GM12872 (cell line): ENCODE measurements at regions not wholly inside any gene's neighbourhood (a gene's known extent, or its start where the extent isn't known, plus 50 kb on each side); places are given as distances from the start of the nearest gene placed in this dataset.

ENCODE experiments used
- TF ChIP-seq, protein P1 (sequence below): IDR thresholded peaks from 3 replicates; pipeline ENCODE4 v1.5.1; 2011; ENCODE audit warnings: low read depth, mild to moderate bottlenecking, low read length, moderate library complexity; ENCODE audit not compliant: insufficient read depth

DNA sequence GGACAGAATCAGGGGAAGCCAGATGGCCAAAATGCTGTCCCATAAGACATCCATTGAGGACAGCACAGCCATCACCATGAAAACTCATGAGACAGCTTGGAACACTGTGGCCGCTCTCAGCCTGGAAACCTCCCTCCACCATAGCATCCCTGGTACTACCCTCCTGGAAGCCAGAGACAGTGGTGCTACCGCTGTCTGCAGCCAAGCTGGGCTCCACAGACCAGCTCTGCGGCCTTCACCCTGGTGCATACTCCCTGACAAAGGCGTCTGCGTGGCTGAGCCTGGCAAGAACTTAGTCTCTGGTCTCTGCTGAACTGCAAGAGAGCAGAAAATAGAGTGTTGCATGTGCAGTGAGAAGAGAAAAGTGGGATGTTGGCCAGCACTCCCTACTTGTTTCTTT, 558.0 kb downstream of the C6orf118 start:
- TF ChIP-seq, protein P1, sequence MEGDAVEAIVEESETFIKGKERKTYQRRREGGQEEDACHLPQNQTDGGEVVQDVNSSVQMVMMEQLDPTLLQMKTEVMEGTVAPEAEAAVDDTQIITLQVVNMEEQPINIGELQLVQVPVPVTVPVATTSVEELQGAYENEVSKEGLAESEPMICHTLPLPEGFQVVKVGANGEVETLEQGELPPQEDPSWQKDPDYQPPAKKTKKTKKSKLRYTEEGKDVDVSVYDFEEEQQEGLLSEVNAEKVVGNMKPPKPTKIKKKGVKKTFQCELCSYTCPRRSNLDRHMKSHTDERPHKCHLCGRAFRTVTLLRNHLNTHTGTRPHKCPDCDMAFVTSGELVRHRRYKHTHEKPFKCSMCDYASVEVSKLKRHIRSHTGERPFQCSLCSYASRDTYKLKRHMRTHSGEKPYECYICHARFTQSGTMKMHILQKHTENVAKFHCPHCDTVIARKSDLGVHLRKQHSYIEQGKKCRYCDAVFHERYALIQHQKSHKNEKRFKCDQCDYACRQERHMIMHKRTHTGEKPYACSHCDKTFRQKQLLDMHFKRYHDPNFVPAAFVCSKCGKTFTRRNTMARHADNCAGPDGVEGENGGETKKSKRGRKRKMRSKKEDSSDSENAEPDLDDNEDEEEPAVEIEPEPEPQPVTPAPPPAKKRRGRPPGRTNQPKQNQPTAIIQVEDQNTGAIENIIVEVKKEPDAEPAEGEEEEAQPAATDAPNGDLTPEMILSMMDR: no peak

DNA sequence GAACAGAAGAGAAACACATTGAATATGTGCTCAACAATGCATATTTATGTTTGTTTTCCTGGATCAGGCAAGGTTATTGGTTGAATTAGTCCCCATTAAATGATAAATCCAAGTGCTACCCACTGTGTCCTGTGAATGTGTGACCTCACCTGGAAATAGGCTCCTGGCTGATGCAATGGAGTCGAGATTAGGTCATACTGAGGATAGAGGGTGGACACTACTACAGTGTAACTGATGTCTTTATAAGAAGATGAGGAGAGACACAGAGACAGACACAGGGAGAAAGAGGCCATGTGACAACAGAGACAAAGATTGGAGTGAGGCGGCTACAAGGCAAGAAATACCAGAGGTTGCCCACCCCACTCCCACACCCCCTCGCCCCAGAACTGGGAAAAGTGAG, 559.3 kb downstream of the C6orf118 start:
- TF ChIP-seq, protein P1: no peak

DNA sequence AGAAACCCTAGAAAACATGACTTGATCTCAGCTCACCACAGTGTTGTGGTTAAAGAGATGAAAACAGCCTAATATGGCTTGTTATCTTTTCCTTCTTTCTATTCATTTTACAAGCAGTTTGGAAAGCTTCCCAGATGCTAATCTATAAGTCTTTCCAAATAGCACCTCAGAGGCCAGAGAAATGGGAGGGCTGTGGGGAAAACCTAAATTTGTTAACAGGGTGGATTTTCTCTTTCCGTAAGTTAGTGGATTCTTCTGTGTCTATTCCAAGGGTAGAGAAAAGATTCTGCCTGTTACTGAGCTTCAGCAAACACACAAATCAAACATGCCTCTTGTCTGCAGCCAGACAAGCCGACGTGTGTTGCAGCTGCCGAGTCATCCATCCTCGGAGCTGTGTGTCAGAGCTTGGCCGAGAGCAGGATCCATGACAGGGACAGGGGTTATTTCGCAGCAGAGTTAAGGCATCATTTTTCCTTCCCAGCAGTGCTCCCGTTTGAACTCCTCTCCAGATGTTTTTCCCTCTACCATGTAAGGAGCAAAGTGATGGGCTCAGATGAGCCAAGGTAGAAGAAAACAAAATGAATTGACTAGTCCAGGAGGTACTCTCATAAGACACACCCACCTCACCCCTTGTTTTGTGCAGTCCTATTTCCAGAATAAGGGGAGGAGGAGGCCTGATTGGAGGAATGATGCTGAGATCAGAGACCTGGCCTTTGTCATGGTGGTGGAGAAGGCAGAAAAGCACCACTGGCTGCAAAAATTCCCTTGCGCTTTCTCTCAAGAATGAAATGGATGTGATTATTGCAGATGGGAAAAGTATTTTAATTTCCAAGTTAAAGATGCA, 560.0 kb downstream of the C6orf118 start:
- TF ChIP-seq, protein P1: no peak

DNA sequence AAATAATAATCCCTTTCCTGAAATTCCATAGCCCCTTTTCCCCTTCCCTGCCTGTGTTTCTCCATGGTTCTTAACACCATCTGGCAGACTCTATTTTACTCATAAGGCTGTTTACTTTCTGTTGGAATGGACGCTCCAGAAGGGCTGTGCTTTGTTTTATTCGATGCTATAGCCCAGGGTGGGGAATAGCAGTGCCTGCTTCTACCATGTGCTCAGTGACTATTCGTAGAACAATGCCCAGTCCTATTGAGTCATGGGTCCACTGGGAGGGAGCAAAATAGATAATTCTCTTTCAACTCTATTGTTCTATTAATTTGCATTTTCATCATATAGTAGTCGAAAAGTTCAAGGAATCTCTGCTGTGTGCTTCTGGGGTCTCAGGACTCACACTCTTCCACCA, 565.1 kb downstream of the C6orf118 start:
- TF ChIP-seq, protein P1: no peak

DNA sequence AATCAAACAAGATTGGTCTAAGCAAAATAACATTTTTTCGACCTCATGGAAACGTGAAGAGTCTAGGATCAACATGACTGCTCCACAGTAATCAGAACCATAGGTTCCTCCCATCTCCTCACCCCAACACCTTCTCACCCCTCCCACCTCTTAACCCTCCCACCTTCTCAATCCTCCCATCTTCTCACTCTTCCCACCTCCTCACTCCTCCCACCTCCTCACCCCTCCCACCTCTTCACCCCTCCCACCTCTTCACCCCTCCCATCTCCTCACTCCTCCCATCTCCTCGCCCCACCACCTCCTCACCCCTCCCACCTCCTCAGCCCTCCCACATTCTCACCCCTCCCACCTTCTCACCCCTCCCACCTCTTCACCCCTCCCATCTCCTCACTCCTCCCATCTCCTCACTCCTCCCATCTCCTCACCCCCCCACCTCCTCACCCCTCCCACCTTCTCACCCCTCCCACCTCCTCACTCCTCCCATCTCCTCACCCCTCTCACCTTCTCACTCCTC, 567.4 kb downstream of the C6orf118 start:
- TF ChIP-seq, protein P1: no peak

DNA sequence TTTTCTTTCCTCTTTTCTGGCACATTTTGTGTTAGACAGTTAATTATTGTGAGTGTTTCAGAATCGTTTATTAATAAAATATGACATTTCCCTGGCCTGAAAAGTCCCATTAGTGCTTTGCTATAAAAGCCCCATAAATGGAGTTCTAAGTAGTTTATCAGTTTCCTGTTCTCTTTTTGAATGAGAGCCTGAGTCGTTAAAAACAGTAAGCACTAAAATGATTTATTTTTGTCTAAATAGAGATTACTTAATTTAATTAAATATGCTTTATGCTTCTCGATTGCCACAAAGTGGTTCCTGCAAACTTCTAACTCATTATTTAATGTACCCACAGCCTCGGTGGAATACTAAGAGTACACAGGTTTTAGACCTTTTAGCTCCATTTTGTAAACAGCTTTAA, 577.9 kb downstream of the C6orf118 start:
- TF ChIP-seq, protein P1: no peak

DNA sequence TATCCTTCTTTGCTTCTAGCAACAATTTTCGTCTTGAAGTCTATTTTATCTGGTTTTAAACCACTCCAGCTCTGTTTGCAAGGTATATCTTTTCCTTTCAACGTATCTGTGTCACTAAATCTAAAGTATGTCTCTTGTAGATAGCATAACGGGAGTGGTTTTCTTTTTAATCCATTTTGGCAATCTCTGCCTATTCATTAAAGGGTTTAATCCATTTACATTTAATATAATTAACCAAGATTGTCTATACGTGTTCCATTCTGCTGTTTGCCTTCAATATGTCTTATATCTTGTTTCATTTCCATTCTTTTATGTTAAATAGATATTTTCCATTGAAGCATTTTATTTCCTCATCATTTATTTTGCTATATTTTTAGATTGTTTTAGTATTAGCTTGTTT, 587.9 kb downstream of the C6orf118 start:
- TF ChIP-seq, protein P1: no peak
